ENCODE measurements at regions not wholly inside any gene's neighbourhood (a gene's known extent, or its start where the extent isn't known, plus 50 kb on each side); places are given as distances from the start of the nearest gene placed in this dataset.

GRCh38 chr2:875687-876615, 74.7 kb upstream of the SNTG2 start:
- TF ChIP-seq EZH2 (IDR thresholded peaks at IDR 0.05; ENCODE audit: low read depth, low read length, severe bottlenecking) (no peak), RAD21 (IDR thresholded peaks at IDR 0.05 in 1 of 2, conservative IDR thresholded peaks at IDR 0.05 in 1 of 2; ENCODE audit: low read depth in 2 of 2, low read length in 2 of 2) (no peak), CTCF (IDR thresholded peaks at IDR 0.05; ENCODE audit: control extremely low read depth in 1 of 3, insufficient read depth in 1 of 3, low read depth in 1 of 3, low read length in 3 of 3) (no peak), JUND (IDR thresholded peaks at IDR 0.05; ENCODE audit: low read length) (no peak), SUZ12 (IDR thresholded peaks at IDR 0.05; ENCODE audit: low read length) (no peak), BACH1 (IDR thresholded peaks at IDR 0.05; ENCODE audit: low read length) (no peak), POLR2A (IDR thresholded peaks at IDR 0.05; ENCODE audit: control extremely low read depth in 1 of 2, low read depth in 2 of 2, low read length in 2 of 2) (no peak), SP1 (IDR thresholded peaks at IDR 0.05; ENCODE audit: low read depth, low read length) (no peak), MAX (IDR thresholded peaks at IDR 0.05) (no peak), EP300 (IDR thresholded peaks at IDR 0.05; ENCODE audit: borderline replicate concordance in 1 of 2, low read depth in 2 of 2, low read length in 2 of 2) (no peak), YY1 (IDR thresholded peaks at IDR 0.05; ENCODE audit: low read depth, low read length) (no peak)
